Transverse colon (tissue), 4 donors: ENCODE measurements at regions not wholly inside any gene's neighbourhood (a gene's known extent, or its start where the extent isn't known, plus 50 kb on each side); places are given as distances from the start of the nearest gene placed in this dataset.

Source experiments
- CTCF ChIP-seq, 5 experiments: fragments of 200-600 bp in 3 of 5; fragments of 450-650 bp in 2 of 5; sonication (generic) in 3 of 5; IDR thresholded peaks; 1 replicate in 2 of 5; 2 replicates in 3 of 5; pipeline ENCODE4 v1.5.1; 2016 to 2017; ENCODE audit warnings: antibody characterized with exemption in 5 of 5, inconsistent platforms in 3 of 5, mild to moderate bottlenecking in 2 of 5, moderate library complexity in 1 of 5
- EP300 ChIP-seq: sonication (generic); formaldehyde crosslinking; IDR thresholded peaks from one replicate; pipeline ENCODE4 v1.6.1; 2017; ENCODE audit warnings: antibody characterized with exemption, low read depth
- POLR2A ChIP-seq: fragments of 450-650 bp; IDR thresholded peaks from one replicate; pipeline ENCODE4 v1.6.1; 2016; ENCODE audit warnings: antibody characterized with exemption, mild to moderate bottlenecking, moderate library complexity
- POLR2AphosphoS5 ChIP-seq, 3 donors: sonication (generic); formaldehyde crosslinking; IDR thresholded peaks; one replicate each; pipeline ENCODE4 v1.6.1; 2016; ENCODE audit warnings: antibody characterized with exemption in 3 of 3

- TF ChIP-seq CTCF (IDR thresholded peaks at IDR 0.05) (no peak), EP300 (no peak), POLR2A (no peak), POLR2AphosphoS5 (IDR thresholded peaks at IDR 0.05) (no peak)
Measured at GRCh38 chr6:138011413-138011812, 95.8 kb downstream of the PERP start.
